Caco-2 (cell line): ENCODE measurements at regions not wholly inside any gene's neighbourhood (a gene's known extent, or its start where the extent isn't known, plus 50 kb on each side); places are given as distances from the start of the nearest gene placed in this dataset.

Experiments used
- BruUV-seq: library from RNA; stranded (reverse); fragments of 400-500 nt; replicated peaks from 2 replicates; lab custom pipeline; 2021; lab: Mats Ljungman, UMichigan
- CTCF ChIA-PET: fragments of 300-600 bp; sonication (Branson Sonifier 250); formaldehyde crosslinking; loops from one replicate; lab custom pipeline; 2022; ENCODE audit warnings: antibody characterized with exemption; lab: Charles Lee
- POLR2A ChIA-PET: fragments of 300-600 bp; sonication (Branson Sonifier 250); formaldehyde crosslinking; loops from one replicate; lab custom pipeline; 2022; ENCODE audit warnings: antibody characterized with exemption; lab: Charles Lee
- DNase-seq, 2 experiments: peaks; one replicate each; pipeline versions ENCODE4 v3.0.0 to v3.0.0-alpha.2; 2020 to 2022
- H3K27me3 ChIP-seq: replicated peaks from 2 replicates; pipeline ENCODE4 v1.6.0; 2011; ENCODE audit warnings: low read length; ENCODE audit not compliant: control insufficient read depth, insufficient read depth
- H3K36me3 ChIP-seq: 2 replicates; pipeline ENCODE4 v1.5.1; 2011; ENCODE audit warnings: low read length; ENCODE audit not compliant: control insufficient read depth, insufficient read depth
- H3K4me1 ChIP-seq: fragments of 250-450 bp; sonication (Bioruptor Pico); 2 replicates; pipeline ENCODE4 v1.5.1; 2020; ENCODE audit warnings: mild to moderate bottlenecking
- H3K4me3 ChIP-seq: 2 replicates; pipeline ENCODE4 v1.5.1; 2011; ENCODE audit warnings: low read depth, mild to moderate bottlenecking, control low read depth, low read length
- H3K9me3 ChIP-seq: fragments of 250-450 bp; sonication (Bioruptor Pico); 2 replicates; pipeline ENCODE4 v1.5.1; 2020; ENCODE audit warnings: mild to moderate bottlenecking, moderate library complexity
- H3K27ac Mint-ChIP-seq: one replicate; pipeline ENCODE4 v1.8.0; 2022; ENCODE audit warnings: mixed read lengths; ENCODE audit not compliant: unreplicated experiment
- H3K27me3 Mint-ChIP-seq: one replicate; pipeline ENCODE4 v1.8.0; 2022; ENCODE audit warnings: mixed read lengths; ENCODE audit not compliant: insufficient read depth, unreplicated experiment
- H3K36me3 Mint-ChIP-seq: one replicate; pipeline ENCODE4 v1.8.0; 2022; ENCODE audit warnings: mild to moderate bottlenecking, mixed read lengths; ENCODE audit not compliant: insufficient read depth, unreplicated experiment
- H3K4me1 Mint-ChIP-seq: one replicate; pipeline ENCODE4 v1.8.0; 2022; ENCODE audit warnings: low read depth, mixed read lengths; ENCODE audit not compliant: unreplicated experiment
- H3K4me3 Mint-ChIP-seq: one replicate; pipeline ENCODE4 v1.8.0; 2022; ENCODE audit warnings: mild to moderate bottlenecking, moderate library complexity, mixed read lengths; ENCODE audit not compliant: unreplicated experiment
- H3K9me3 Mint-ChIP-seq: one replicate; pipeline ENCODE4 v1.8.0; 2022; ENCODE audit warnings: mixed read lengths; ENCODE audit not compliant: unreplicated experiment
- CTCF ChIP-seq, 2 experiments: fragments of 200-600 bp in 1 of 2; IDR thresholded peaks; 1 replicate in 1 of 2; 2 replicates in 1 of 2; pipeline versions ENCODE4 v1.5.1 to v1.8.0; 2011 to 2022; ENCODE audit warnings: antibody characterized with exemption in 1 of 2, control low read depth in 1 of 2, inconsistent platforms in 1 of 2, low read depth in 1 of 2, low read length in 1 of 2, mild to moderate bottlenecking in 1 of 2, moderate library complexity in 1 of 2; ENCODE audit not compliant: insufficient read depth in 1 of 2, severe bottlenecking in 1 of 2, unreplicated experiment in 1 of 2
- intact Hi-C: fragments of 100-400 bp; cut with micrococcal nuclease; formaldehyde crosslinking; loops from one replicate; pipeline ENCODE4 v1.10.0; 2022; ENCODE audit not compliant: unreplicated experiment

GRCh38 chr12:90343966-90344365 lies 611.0 kb downstream of the CCER1 start:
- TF ChIP-seq CTCF (IDR thresholded peaks at IDR 0.05; ENCODE audit: insufficient read depth in 1 of 2, low read depth in 1 of 2, low read length in 1 of 2, severe bottlenecking in 1 of 2, unreplicated experiment in 1 of 2), result no peak
- H3K9me3 Mint-ChIP-seq, result no peaks in the 10 kb centered on the region
- ChIA-PET POLR2A (no interaction called here), CTCF (no interaction called here)
- no peak overlapping the region for H3K4me3 ChIP-seq
- no peak for DNase-seq
- H3K27me3 Mint-ChIP-seq, result peaks cover 7% of the 10 kb centered on the region
- H3K4me3 Mint-ChIP-seq, result no peak overlapping the region
- no TSS peak for BruUV-seq
- no peaks in the 10 kb centered on the region for H3K36me3 ChIP-seq
- intact Hi-C loops, result no loop called here
- H3K4me1 ChIP-seq, result no peaks in the 10 kb centered on the region
- no peak overlapping the region for H3K27ac Mint-ChIP-seq
- H3K27me3 ChIP-seq, result no peaks in the 10 kb centered on the region
- H3K9me3 ChIP-seq, result no peaks in the 10 kb centered on the region
- no peaks in the 10 kb centered on the region for H3K36me3 Mint-ChIP-seq
- no peaks in the 10 kb centered on the region for H3K4me1 Mint-ChIP-seq

GRCh38 chr12:90342081-90342480 lies 612.9 kb downstream of the CCER1 start:
- BruUV-seq, result no TSS peak
- no peaks in the 10 kb centered on the region for H3K4me1 ChIP-seq
- DNase-seq, result no peak
- Mint-ChIP-seq H3K27ac (no peak overlapping the region), H3K36me3 (no peaks in the 10 kb centered on the region), H3K4me3 (no peak overlapping the region), H3K4me1 (no peaks in the 10 kb centered on the region), H3K27me3 (peaks cover 7% of the 10 kb centered on the region), H3K9me3 (no peaks in the 10 kb centered on the region)
- ChIA-PET CTCF (no interaction called here), POLR2A (interaction anchor here (0.6 kb wide), 1 partner anchor 77 kb away, joined by 9 read pairs; no protein-coding TSS in a partner anchor)
- no peak overlapping the region for H3K4me3 ChIP-seq
- TF ChIP-seq CTCF (IDR thresholded peaks at IDR 0.05; ENCODE audit: insufficient read depth in 1 of 2, low read depth in 1 of 2, low read length in 1 of 2, severe bottlenecking in 1 of 2, unreplicated experiment in 1 of 2), result no peak
- no peaks in the 10 kb centered on the region for H3K9me3 ChIP-seq
- no peaks in the 10 kb centered on the region for H3K27me3 ChIP-seq
- no peaks in the 10 kb centered on the region for H3K36me3 ChIP-seq
- intact Hi-C loops, result no loop called here

- no peak for DNase-seq
- no TSS peak for BruUV-seq
- no peaks in the 10 kb centered on the region for H3K36me3 Mint-ChIP-seq
- no peak overlapping the region for H3K4me3 Mint-ChIP-seq
- H3K27ac Mint-ChIP-seq, result no peak overlapping the region
- no peaks in the 10 kb centered on the region for H3K4me1 Mint-ChIP-seq
- H3K9me3 Mint-ChIP-seq, result no peaks in the 10 kb centered on the region
- CTCF ChIA-PET, result no interaction called here
- no peaks in the 10 kb centered on the region for H3K4me1 ChIP-seq
- no peaks in the 10 kb centered on the region for H3K36me3 ChIP-seq
- H3K27me3 ChIP-seq, result no peaks in the 10 kb centered on the region
- POLR2A ChIA-PET, result no interaction called here
- H3K9me3 ChIP-seq, result no peaks in the 10 kb centered on the region
- intact Hi-C loops, result no loop called here
- no peak overlapping the region for H3K4me3 ChIP-seq
- peaks cover 10% of the 10 kb centered on the region for H3K27me3 Mint-ChIP-seq
- TF ChIP-seq CTCF (IDR thresholded peaks at IDR 0.05; ENCODE audit: insufficient read depth in 1 of 2, low read depth in 1 of 2, low read length in 1 of 2, severe bottlenecking in 1 of 2, unreplicated experiment in 1 of 2), result no peak
Measured at GRCh38 chr12:90339837-90340236, 615.1 kb downstream of the CCER1 start.
